OCI-LY3 (cell line): ENCODE measurements at regions not wholly inside any gene's neighbourhood (a gene's known extent, or its start where the extent isn't known, plus 50 kb on each side); places are given as distances from the start of the nearest gene placed in this dataset.

ENCODE experiments used
- CTCF ChIP-seq: fragments of 200-600, 300-600 bp; sonication (generic); IDR thresholded peaks from 2 replicates; pipeline ENCODE4 v1.5.1; 2014; ENCODE audit warnings: antibody characterized with exemption, low read length, low read depth
- EZH2phosphoT487 ChIP-seq: fragments of 200-600 bp; shearing (Covaris generic); IDR thresholded peaks from 2 replicates; pipeline ENCODE4 v1.6.1; 2018; ENCODE audit warnings: antibody characterized with exemption, mixed run types, low read depth

GRCh38 chr6:142696123-142697000 is 248.6 kb downstream of the HIVEP2 start:
- TF ChIP-seq CTCF (no peak), EZH2phosphoT487 (no peak)
